KOPT-K1 (cell line): ENCODE measurements at regions not wholly inside any gene's neighbourhood (a gene's known extent, or its start where the extent isn't known, plus 50 kb on each side); places are given as distances from the start of the nearest gene placed in this dataset.

Source experiments
- H3K27ac ChIP-seq: fragments of 200-600 bp; sonication (generic); 2 replicates; pipeline ENCODE4 v1.5.1; 2016; ENCODE audit warnings: antibody characterized with exemption, mild to moderate bottlenecking, low read depth, low read length; ENCODE audit not compliant: poor library complexity, severe bottlenecking
- H3K36me3 ChIP-seq: fragments of 200-600 bp; sonication (generic); 2 replicates; pipeline ENCODE4 v1.5.1; 2017; ENCODE audit warnings: antibody characterized with exemption, mild to moderate bottlenecking, low read length, moderate library complexity; ENCODE audit not compliant: insufficient read depth
- H3K9me3 ChIP-seq: fragments of 200-600 bp; sonication (generic); 2 replicates; pipeline ENCODE4 v1.5.1; 2017; ENCODE audit warnings: antibody characterized with exemption, low read length, mild to moderate bottlenecking; ENCODE audit not compliant: insufficient read depth, poor library complexity, severe bottlenecking

GRCh38 chr5:2387250-2387633 is 364.2 kb downstream of the IRX2 start:
- Histone ChIP-seq H3K27ac (no peak overlapping the region), H3K36me3 (no peaks in the 10 kb centered on the region), H3K9me3 (no peaks in the 10 kb centered on the region)

GRCh38 chr5:2385818-2386217 is 365.7 kb downstream of the IRX2 start:
- Histone ChIP-seq H3K36me3 (no peaks in the 10 kb centered on the region), H3K9me3 (no peaks in the 10 kb centered on the region), H3K27ac (no peak overlapping the region)

DNA sequence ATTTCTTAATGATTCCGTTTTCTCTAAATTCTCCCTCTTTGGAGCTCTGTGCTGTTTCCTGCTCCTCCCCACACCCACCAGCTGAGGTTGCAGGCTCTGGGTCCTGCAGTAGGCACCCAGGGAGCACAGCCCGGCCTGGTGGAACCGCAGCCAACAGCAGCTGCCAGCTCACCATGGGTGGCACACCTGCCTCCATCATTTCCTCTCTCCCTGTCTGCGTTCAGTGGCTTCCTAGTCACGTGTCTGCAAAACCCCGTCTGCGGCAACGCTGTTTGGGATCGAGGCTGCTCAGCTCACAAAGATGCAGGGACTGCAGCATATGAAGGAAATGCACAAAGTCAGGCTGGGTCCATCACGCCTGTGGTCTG is 367.8 kb downstream of the IRX2 start:
- Histone ChIP-seq H3K9me3 (no peaks in the 10 kb centered on the region), H3K36me3 (no peaks in the 10 kb centered on the region), H3K27ac (no peak overlapping the region)

- Histone ChIP-seq H3K36me3 (no peaks in the 10 kb centered on the region), H3K27ac (no peak overlapping the region), H3K9me3 (no peaks in the 10 kb centered on the region)
Observed at GRCh38 chr5:2382776-2383697, 368.4 kb downstream of the IRX2 start.

GRCh38 chr5:2381861-2382260 is 369.6 kb downstream of the IRX2 start:
- Histone ChIP-seq H3K36me3 (no peaks in the 10 kb centered on the region), H3K27ac (no peak overlapping the region), H3K9me3 (no peaks in the 10 kb centered on the region)

DNA sequence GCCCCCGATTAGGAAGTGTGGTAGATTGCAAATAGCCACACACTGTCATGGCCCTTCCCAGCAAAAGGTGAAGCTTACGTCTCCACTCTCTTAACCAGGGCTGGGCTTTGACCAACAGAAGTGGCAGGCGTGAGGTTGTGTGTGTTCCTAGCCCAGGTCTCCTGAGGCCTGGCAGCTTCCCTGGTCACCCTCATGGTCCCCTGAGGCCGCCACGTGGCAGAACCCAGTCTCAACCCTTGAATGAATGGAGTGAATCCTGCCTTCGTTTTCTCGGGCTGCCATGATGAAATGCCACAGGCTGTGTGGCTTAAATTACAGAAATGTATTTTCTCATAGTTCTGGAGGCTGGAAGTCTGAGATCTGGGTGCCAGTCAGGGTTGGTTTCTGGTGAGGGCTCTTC is 370.4 kb downstream of the IRX2 start:
- Histone ChIP-seq H3K27ac (no peak overlapping the region), H3K9me3 (no peaks in the 10 kb centered on the region), H3K36me3 (no peaks in the 10 kb centered on the region)

GRCh38 chr5:2378976-2379375 is 372.5 kb downstream of the IRX2 start:
- Histone ChIP-seq H3K36me3 (no peaks in the 10 kb centered on the region), H3K27ac (no peak overlapping the region), H3K9me3 (no peaks in the 10 kb centered on the region)

- Histone ChIP-seq H3K36me3 (no peaks in the 10 kb centered on the region), H3K27ac (no peak overlapping the region), H3K9me3 (no peaks in the 10 kb centered on the region)
Observed at GRCh38 chr5:2378108-2378507, 373.4 kb downstream of the IRX2 start.

DNA sequence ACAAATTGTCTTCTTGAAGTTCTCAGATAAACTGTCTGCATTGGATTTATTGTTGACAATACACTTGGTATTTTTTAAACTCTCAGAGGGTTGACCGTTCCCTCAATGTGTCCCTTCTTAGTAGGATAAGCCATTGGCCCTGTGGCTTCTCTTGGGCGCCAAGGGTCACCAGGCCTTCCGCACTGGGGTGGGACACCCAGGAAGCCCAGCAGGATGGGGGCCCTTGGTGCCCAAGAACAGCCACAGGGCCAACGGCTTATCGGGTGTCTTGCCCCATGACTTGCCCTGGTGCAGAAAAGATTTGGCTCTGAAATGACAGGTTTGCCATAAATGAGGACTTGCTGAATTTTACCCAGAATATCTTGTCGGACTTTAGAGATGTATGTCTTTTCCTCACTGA is 375.0 kb downstream of the IRX2 start:
- Histone ChIP-seq H3K36me3 (no peaks in the 10 kb centered on the region), H3K27ac (no peak overlapping the region), H3K9me3 (no peaks in the 10 kb centered on the region)

GRCh38 chr5:2375757-2376250 is 375.7 kb downstream of the IRX2 start:
- Histone ChIP-seq H3K36me3 (no peaks in the 10 kb centered on the region), H3K9me3 (no peaks in the 10 kb centered on the region), H3K27ac (no peak overlapping the region)

DNA sequence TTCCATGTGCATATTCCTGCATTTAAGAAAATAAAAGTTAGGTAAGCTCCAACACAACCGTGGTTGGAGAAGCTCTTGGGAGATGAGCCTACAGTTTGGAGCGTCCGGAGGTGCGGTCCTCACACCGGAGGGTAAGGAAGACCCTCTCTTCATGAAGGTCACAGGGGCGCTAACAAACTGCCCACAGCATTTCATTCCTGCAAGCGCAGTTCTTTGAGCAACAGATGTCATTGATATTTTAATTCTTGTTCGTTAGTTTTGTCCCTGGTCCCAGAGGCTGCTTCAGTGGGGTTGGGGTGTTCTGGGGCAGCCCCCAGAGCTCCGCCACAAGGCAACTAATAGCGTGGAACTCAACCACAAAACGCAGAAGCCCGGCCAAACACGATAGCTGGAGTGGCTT is 376.2 kb downstream of the IRX2 start:
- no peaks in the 10 kb centered on the region for H3K9me3 ChIP-seq
- no peak overlapping the region for H3K27ac ChIP-seq
- no peaks in the 10 kb centered on the region for H3K36me3 ChIP-seq

DNA sequence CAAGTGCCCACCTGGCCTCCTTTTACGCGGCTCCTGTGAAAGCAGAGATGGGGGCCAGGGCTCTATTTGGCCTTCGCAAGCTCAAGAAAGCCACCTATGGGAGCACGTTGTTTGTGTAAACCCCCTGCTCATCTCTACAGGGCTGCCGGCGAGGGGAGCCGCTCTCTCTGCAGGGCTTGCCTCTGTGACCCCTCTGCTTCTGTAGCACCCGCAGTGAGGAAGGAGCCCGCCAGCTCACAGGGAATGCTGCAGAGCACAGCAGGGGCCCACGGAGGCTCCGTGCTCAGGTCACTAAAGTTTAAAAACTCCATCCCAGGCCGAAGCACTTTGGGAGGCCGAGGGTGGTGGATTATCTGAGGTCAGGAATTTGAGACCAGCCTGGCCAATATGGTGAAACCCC is 376.8 kb downstream of the IRX2 start:
- Histone ChIP-seq H3K9me3 (no peaks in the 10 kb centered on the region), H3K36me3 (no peaks in the 10 kb centered on the region)

GRCh38 chr5:2373631-2374030 is 377.8 kb downstream of the IRX2 start:
- Histone ChIP-seq H3K36me3 (no peaks in the 10 kb centered on the region), H3K27ac (no peak overlapping the region), H3K9me3 (peaks cover 5% of the 10 kb centered on the region)

More for the DNA sequence above, 376.8 kb downstream of the IRX2 start:
- no peak overlapping the region for H3K27ac ChIP-seq

DNA sequence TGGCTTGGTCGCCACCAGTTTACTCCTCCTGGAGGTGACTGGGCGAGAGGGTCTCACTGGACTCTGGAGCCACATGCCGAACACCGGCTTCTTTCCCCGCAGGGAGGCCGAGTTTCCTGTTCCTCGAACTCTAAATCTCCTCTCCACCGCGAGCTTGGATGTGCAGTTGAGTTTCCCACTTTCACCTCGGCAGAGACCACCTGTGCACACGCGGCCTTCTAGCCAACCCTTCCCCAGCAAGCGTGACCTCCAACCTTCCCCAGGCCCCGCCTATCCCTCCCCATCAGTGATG is 380.1 kb downstream of the IRX2 start:
- Histone ChIP-seq H3K27ac (no peak overlapping the region), H3K9me3 (peaks cover 7% of the 10 kb centered on the region), H3K36me3 (no peaks in the 10 kb centered on the region)

DNA sequence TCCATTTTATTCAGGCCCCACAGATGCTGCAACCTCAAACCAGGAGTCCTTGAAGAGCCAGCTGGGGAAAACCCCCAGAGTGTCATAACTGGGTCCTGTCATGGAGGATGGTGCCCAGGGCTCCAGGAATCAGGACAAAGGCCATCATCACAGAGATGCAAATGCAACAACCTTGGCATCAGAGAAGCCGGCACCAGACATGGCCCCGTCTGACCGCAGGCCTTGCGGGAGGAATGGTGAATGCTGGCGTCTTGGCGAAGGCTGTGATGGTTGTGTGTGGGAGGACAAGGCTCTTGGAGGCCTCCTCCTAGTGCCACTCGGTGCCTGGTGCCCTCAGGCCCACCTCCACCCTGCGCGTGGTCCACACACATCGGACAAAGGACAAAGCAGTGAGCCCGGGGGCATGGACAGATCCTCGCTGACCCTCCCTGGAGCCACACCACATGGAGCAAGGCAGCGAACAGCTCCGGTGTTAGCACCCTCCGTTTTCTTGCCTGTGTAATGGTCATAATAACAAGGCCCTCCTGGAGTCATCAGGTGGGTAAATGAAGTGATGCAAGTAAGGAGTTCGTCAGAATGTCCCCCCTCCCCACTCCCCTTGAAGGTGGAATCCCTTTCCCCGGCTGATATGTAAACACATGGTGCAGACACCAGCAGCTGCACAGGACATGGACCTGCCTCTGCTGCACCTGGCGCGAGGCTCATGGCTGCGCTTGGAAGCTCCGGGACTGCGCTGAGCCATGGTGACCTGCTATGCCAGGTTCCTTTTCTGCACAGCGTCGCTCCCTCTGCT is 380.7 kb downstream of the IRX2 start:
- Histone ChIP-seq H3K27ac (no peak overlapping the region), H3K9me3 (peaks cover 9% of the 10 kb centered on the region), H3K36me3 (no peaks in the 10 kb centered on the region)
